Ishikawa (cell line): ENCODE measurements at regions not wholly inside any gene's neighbourhood (a gene's known extent, or its start where the extent isn't known, plus 50 kb on each side); places are given as distances from the start of the nearest gene placed in this dataset.

Experiments used
- CREB1 ChIP-seq: IDR thresholded peaks from 2 replicates; pipeline ENCODE4 v1.6.1; 2012; ENCODE audit warnings: low read depth
- MAX ChIP-seq: IDR thresholded peaks from 2 replicates; pipeline ENCODE4 v1.6.1; 2012
- TAF1 ChIP-seq: IDR thresholded peaks from 2 replicates; pipeline ENCODE4 v1.6.1; 2012; ENCODE audit warnings: low read depth, mild to moderate bottlenecking
- TEAD4 ChIP-seq: IDR thresholded peaks from 2 replicates; pipeline ENCODE4 v1.6.1; 2012

DNA sequence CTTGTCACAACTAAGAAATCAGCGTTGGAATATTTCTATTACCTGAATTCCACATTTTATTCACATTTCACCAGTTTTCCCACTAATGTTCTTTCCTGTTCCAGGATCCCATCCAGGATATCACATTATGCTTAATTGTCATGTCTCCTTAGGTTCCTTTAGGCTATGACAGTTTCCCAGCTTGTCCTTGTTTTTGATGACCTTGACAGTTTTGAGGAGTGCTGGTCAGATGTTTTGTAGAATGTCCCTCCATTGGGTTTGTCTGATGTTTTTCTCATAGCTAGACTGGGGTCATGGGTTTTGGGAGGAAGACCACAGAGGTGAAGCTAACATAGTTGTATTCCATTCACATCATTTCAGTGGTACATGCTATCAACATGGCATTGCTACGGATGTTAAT, 80.8 kb upstream of the HEPHL1 start:
- TF ChIP-seq TAF1 (no peak), TEAD4 (no peak), MAX (no peak), CREB1 (no peak)
